Uterus (tissue), 2 donors: ENCODE measurements at regions not wholly inside any gene's neighbourhood (a gene's known extent, or its start where the extent isn't known, plus 50 kb on each side); places are given as distances from the start of the nearest gene placed in this dataset.

ENCODE experiments used
- POLR2A ChIP-seq, 2 donors: fragments of 450-650 bp; IDR thresholded peaks; one replicate each; pipeline ENCODE4 v1.6.1; 2016; ENCODE audit warnings: antibody characterized with exemption in 2 of 2, mild to moderate bottlenecking in 1 of 2, moderate library complexity in 1 of 2
- TF ChIP-seq, protein P1 (sequence below), 4 experiments: fragments of 200-600 bp in 2 of 4; fragments of 450-650 bp in 2 of 4; sonication (generic) in 2 of 4; IDR thresholded peaks; one replicate each; pipeline ENCODE4 v1.5.1; 2016 to 2019; ENCODE audit warnings: antibody characterized with exemption in 4 of 4, mild to moderate bottlenecking in 2 of 4, moderate library complexity in 1 of 4

DNA sequence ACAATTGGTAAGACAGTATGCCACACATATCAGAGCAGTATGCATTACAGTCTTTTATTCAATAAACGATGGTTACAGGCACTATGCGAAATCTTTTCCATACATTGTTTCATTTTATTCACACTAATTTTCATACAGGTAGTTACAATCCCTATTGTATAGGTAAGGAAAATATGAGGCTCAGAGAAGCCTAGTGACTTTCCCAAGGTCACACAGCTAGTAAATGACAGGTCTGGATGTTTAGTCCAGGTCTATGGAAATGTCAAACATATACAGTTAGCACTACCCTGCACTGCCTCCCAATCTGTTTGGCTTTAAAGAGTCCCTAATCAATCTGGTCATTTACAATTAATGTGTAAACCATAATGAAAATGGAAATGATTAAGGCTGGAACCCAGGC, 372.2 kb downstream of the MTX2 start:
- TF ChIP-seq, protein P1, sequence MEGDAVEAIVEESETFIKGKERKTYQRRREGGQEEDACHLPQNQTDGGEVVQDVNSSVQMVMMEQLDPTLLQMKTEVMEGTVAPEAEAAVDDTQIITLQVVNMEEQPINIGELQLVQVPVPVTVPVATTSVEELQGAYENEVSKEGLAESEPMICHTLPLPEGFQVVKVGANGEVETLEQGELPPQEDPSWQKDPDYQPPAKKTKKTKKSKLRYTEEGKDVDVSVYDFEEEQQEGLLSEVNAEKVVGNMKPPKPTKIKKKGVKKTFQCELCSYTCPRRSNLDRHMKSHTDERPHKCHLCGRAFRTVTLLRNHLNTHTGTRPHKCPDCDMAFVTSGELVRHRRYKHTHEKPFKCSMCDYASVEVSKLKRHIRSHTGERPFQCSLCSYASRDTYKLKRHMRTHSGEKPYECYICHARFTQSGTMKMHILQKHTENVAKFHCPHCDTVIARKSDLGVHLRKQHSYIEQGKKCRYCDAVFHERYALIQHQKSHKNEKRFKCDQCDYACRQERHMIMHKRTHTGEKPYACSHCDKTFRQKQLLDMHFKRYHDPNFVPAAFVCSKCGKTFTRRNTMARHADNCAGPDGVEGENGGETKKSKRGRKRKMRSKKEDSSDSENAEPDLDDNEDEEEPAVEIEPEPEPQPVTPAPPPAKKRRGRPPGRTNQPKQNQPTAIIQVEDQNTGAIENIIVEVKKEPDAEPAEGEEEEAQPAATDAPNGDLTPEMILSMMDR (IDR thresholded peaks at IDR 0.05): no peak
- TF ChIP-seq POLR2A (IDR thresholded peaks at IDR 0.05): no peak
